ENCODE measurements at regions not wholly inside any gene's neighbourhood (a gene's known extent, or its start where the extent isn't known, plus 50 kb on each side); places are given as distances from the start of the nearest gene placed in this dataset.

- no peak for TF ChIP-seq STAT1 (IDR thresholded peaks at IDR 0.05; ENCODE audit: unreplicated experiment)
- TF ChIP-seq NANOG (IDR thresholded peaks at IDR 0.05; ENCODE audit: borderline replicate concordance) = no peak
- no peak for TF ChIP-seq REST (IDR thresholded peaks at IDR 0.05; ENCODE audit: unreplicated experiment)
- TF ChIP-seq ZNF331 (CRISPR knock-in tag; IDR thresholded peaks at IDR 0.05; ENCODE audit: low read depth) = no peak
- TF ChIP-seq ETS1 (IDR thresholded peaks at IDR 0.05) = no peak
- TF ChIP-seq EZH2phosphoT487 (IDR thresholded peaks at IDR 0.05; ENCODE audit: unreplicated experiment) = no peak
- no peak for TF ChIP-seq JUNB (IDR thresholded peaks at IDR 0.05; ENCODE audit: unreplicated experiment)
Observed at GRCh38 chr20:57894522-57894921, 184.7 kb upstream of the PMEPA1 start (continued).

GRCh38 chr20:57894096-57894495 lies 184.3 kb upstream of the PMEPA1 start:
- Mint-ChIP-seq H3K4me3 (no peak overlapping the region), H3K27me3 (ENCODE audit: insufficient read depth, low read depth, poor library complexity) (peaks cover 11% of the 10 kb centered on the region), H3K27ac (no peak overlapping the region), H3K36me3 (ENCODE audit: low read depth) (no peaks in the 10 kb centered on the region), H3K9me3 (peaks cover 5% of the 10 kb centered on the region; the same call in 2 of the 3 replicates), H3K4me1 (peaks cover 13% of the 10 kb centered on the region)
- Histone ChIP-seq H3K27me3 (ENCODE audit: insufficient read depth) (no peaks in the 10 kb centered on the region), H3K79me2 (replicated peaks; ENCODE audit: insufficient read depth) (no peaks in the 10 kb centered on the region), H3K27ac (ENCODE audit: low read depth) (no peak overlapping the region), H2AFZ (no peak overlapping the region), H3K4me1 (ENCODE audit: insufficient read depth) (no peaks in the 10 kb centered on the region), H3F3A (replicated peaks; ENCODE audit: low read depth) (no peaks in the 10 kb centered on the region), H4K20me1 (replicated peaks; ENCODE audit: insufficient read depth) (no peaks in the 10 kb centered on the region), H3K36me3 (ENCODE audit: insufficient read depth) (no peaks in the 10 kb centered on the region), H3K4me2 (no peak overlapping the region), H3K4me3 (no peak overlapping the region), H3K9me2 (ENCODE audit: insufficient read depth) (no peaks in the 10 kb centered on the region)
- no peak for ATAC-seq
- no peak for TF ChIP-seq CTCF (conservative IDR thresholded peaks at IDR 0.05; ENCODE audit: low read depth in 2 of 2)
- no peak for TF ChIP-seq JUNB (IDR thresholded peaks at IDR 0.05; ENCODE audit: unreplicated experiment)
- no peak for TF ChIP-seq NANOG (IDR thresholded peaks at IDR 0.05; ENCODE audit: borderline replicate concordance)
- no peak for TF ChIP-seq POLR2AphosphoS5 (IDR thresholded peaks at IDR 0.05; ENCODE audit: low read depth)
- TF ChIP-seq EZH2 (IDR thresholded peaks at IDR 0.05; ENCODE audit: low read depth, unreplicated experiment) = no peak
- no peak for DNase-seq (ENCODE audit: low spot score)
